HEK293T (cell line): ENCODE measurements at regions not wholly inside any gene's neighbourhood (a gene's known extent, or its start where the extent isn't known, plus 50 kb on each side); places are given as distances from the start of the nearest gene placed in this dataset.

Experiments
- CTCF ChIA-PET: fragments of 350-600 bp; formaldehyde crosslinking; extraction: SDS; loops from one replicate; lab custom pipeline; 2021; ENCODE audit warnings: antibody characterized with exemption, inconsistent platforms; lab: Yijun Ruan, JAX
- POLR2A ChIA-PET: fragments of 350-600 bp; formaldehyde crosslinking; extraction: SDS; loops from one replicate; lab custom pipeline; 2020; ENCODE audit warnings: antibody characterized with exemption, inconsistent platforms; lab: Yijun Ruan, JAX
- DNase-seq: peaks from one replicate; pipeline ENCODE4 v3.0.0; 2012; ENCODE audit warnings: mixed read lengths; ENCODE audit errors: extremely low spot score
- ARNT ChIP-seq: fragments of 450-650 bp; IDR thresholded peaks from 2 replicates; pipeline ENCODE4 v1.6.1; 2017; ENCODE audit warnings: mild to moderate bottlenecking
- BHLHE40 ChIP-seq: fragments of 450-650 bp; IDR thresholded peaks from 2 replicates; pipeline ENCODE4 v1.6.1; 2016; ENCODE audit warnings: mild to moderate bottlenecking, moderate library complexity, borderline replicate concordance
- CTBP1 ChIP-seq: fragments of 450-650 bp; IDR thresholded peaks from 2 replicates; pipeline ENCODE4 v1.6.1; 2016; ENCODE audit warnings: borderline replicate concordance
- ELF4 ChIP-seq: fragments of 450-650 bp; IDR thresholded peaks from 2 replicates; pipeline ENCODE4 v1.6.1; 2017; ENCODE audit warnings: antibody characterized with exemption
- FOXA1 ChIP-seq: fragments of 450-650 bp; IDR thresholded peaks from 2 replicates; pipeline ENCODE4 v1.6.1; 2016; ENCODE audit warnings: mild to moderate bottlenecking
- FOXK2 ChIP-seq: fragments of 450-650 bp; IDR thresholded peaks from 2 replicates; pipeline ENCODE4 v1.6.1; 2016; ENCODE audit warnings: mild to moderate bottlenecking
- FOXM1 ChIP-seq: fragments of 450-650 bp; IDR thresholded peaks from 2 replicates; pipeline ENCODE4 v1.6.1; 2017; ENCODE audit warnings: mild to moderate bottlenecking, borderline replicate concordance
- HDGF ChIP-seq: fragments of 450-650 bp; IDR thresholded peaks from 2 replicates; pipeline ENCODE4 v1.6.1; 2017; ENCODE audit warnings: antibody characterized with exemption, borderline replicate concordance
- L3MBTL2 ChIP-seq: fragments of 450-650 bp; conservative IDR thresholded peaks from 2 replicates; pipeline ENCODE4 v1.6.1; 2016; ENCODE audit warnings: mild to moderate bottlenecking
- LEF1 ChIP-seq: fragments of 450-650 bp; IDR thresholded peaks from 2 replicates; pipeline ENCODE4 v1.6.1; 2017; ENCODE audit warnings: mild to moderate bottlenecking, borderline replicate concordance
- NFRKB ChIP-seq: fragments of 450-650 bp; IDR thresholded peaks from 2 replicates; pipeline ENCODE4 v1.6.1; 2016; ENCODE audit warnings: mild to moderate bottlenecking, moderate library complexity
- SP1 ChIP-seq: fragments of 450-650 bp; IDR thresholded peaks from 2 replicates; pipeline ENCODE4 v1.6.1; 2017
- SUZ12 ChIP-seq: fragments of 450-650 bp; IDR thresholded peaks from 2 replicates; pipeline ENCODE4 v1.6.1; 2016; ENCODE audit warnings: mild to moderate bottlenecking
- TARDBP ChIP-seq: fragments of 450-650 bp; IDR thresholded peaks from 2 replicates; pipeline ENCODE4 v1.6.1; 2016
- ZNF384 ChIP-seq: fragments of 450-650 bp; IDR thresholded peaks from 2 replicates; pipeline ENCODE4 v1.6.1; 2016
- TF ChIP-seq, protein P1 (sequence below): fragments of 450-650 bp; IDR thresholded peaks from 2 replicates; pipeline ENCODE4 v1.6.1; 2016

DNA sequence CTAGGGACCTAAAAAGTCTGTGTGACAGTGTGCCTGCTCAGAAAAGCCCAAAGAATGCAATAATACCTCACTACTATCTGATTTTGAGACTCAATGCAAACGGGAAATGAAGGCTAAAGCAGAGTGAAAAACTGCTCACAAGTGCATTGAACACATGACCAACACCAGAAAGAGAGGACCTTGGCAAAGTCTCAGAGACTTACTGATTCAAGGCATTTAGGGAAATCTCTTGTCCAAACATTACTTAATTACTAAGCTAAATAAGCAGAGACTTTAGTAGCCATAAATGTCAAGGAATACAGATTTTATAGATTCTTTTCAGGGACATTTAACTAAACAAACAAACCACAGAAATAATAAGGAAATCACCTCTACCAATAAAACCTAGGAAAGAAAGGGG is 916.0 kb downstream of the FSTL5 start:
- ChIA-PET CTCF (no interaction called here), POLR2A (interaction anchor here (0.6 kb wide), 1 partner anchor 169 kb away, joined by 4 read pairs; no protein-coding TSS in a partner anchor)
- TF ChIP-seq, protein P1, sequence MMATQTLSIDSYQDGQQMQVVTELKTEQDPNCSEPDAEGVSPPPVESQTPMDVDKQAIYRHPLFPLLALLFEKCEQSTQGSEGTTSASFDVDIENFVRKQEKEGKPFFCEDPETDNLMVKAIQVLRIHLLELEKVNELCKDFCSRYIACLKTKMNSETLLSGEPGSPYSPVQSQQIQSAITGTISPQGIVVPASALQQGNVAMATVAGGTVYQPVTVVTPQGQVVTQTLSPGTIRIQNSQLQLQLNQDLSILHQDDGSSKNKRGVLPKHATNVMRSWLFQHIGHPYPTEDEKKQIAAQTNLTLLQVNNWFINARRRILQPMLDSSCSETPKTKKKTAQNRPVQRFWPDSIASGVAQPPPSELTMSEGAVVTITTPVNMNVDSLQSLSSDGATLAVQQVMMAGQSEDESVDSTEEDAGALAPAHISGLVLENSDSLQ: peak; percentile 13; the same call in 1 of the 2 replicates
- TF ChIP-seq SP1 (no peak), FOXA1 (no peak), ELF4 (no peak), ARNT (no peak)
- peak; percentile 9 for DNase-seq

DNA sequence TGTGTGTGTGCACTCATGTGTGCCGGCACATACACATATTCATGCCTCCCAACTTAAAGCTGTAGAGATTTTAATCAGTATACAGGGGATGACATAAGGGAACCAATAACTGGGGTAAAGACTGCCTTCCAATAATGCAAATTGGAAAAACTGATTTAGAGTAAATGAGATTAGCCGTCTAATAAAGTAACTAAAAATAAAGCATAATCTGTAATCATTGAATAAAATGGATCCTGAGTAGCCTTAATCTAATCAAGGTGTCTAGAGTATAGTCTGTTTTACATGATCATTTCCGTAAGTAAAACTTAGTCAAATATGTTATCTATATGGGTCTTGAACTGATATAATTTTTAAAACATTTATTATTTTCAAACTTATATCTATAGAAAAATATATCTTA is 925.8 kb downstream of the FSTL5 start:
- DNase-seq: no peak
- TF ChIP-seq HDGF (no peak), CTBP1 (no peak), FOXK2 (no peak), FOXA1 (no peak), NFRKB (no peak), ARNT (no peak), ZNF384 (no peak), FOXM1 (no peak), LEF1 (no peak), TARDBP (no peak), SUZ12 (no peak), L3MBTL2 (no peak), ELF4 (no peak), BHLHE40 (no peak), SP1 (no peak)
- TF ChIP-seq, protein P1: no peak
- CTCF ChIA-PET: no interaction called here
- POLR2A ChIA-PET: no interaction called here

DNA sequence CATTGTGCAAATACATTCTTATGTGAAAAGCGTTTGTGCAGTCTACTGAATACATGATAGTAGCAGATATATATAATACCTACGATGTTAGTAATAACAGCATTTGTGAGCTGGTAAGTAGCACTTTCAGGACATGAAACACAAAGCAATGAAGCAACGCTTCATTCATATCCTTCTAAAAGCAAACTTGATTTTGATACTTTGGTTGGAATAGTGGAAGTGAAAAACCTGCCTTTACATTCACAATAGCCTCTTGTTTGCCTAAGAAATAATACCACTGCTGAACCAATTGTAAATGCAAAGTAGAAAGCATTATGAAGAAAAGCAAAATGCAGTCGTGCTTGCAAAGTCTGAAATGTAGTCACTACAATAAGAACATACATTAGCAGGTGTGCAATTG is 926.3 kb downstream of the FSTL5 start:
- ChIA-PET POLR2A (no interaction called here), CTCF (no interaction called here)
- TF ChIP-seq CTBP1 (no peak), SUZ12 (no peak), SP1 (no peak), HDGF (no peak), BHLHE40 (no peak), ELF4 (no peak), TARDBP (no peak), FOXA1 (no peak), ARNT (no peak), L3MBTL2 (no peak), LEF1 (no peak), NFRKB (no peak), ZNF384 (no peak), FOXM1 (no peak), FOXK2 (no peak)
- TF ChIP-seq, protein P1: no peak
- no peak for DNase-seq

DNA sequence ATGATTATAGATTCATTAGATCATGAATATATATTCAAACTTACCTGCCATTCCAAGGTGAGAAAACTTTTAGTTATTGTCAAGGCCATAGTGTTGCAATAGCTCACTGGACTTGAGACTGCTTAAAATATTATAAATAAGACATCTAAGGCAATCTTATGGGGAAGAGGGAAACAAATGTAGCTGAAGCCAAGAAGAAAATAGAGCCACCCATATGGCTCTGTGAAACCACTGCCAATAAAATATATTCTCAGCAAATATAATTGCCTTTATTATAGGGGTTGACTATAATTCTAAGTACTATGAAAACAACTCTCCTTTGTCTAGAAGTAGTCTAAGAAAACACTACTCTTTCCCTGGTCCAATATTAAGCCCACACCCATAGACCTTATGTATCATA is 938.5 kb downstream of the FSTL5 start:
- ChIA-PET CTCF (no interaction called here), POLR2A (no interaction called here)
- TF ChIP-seq CTBP1: no peak
- TF ChIP-seq L3MBTL2: no peak
- no peak for TF ChIP-seq FOXK2
- TF ChIP-seq BHLHE40: no peak
- TF ChIP-seq, protein P1: no peak
- no peak for TF ChIP-seq ZNF384
- TF ChIP-seq NFRKB: no peak
- TF ChIP-seq LEF1: no peak
- TF ChIP-seq FOXM1: no peak
- TF ChIP-seq TARDBP: no peak
- TF ChIP-seq SP1: no peak
- no peak for TF ChIP-seq FOXA1
- TF ChIP-seq HDGF: no peak
- no peak for TF ChIP-seq ELF4
- DNase-seq: no peak

DNA sequence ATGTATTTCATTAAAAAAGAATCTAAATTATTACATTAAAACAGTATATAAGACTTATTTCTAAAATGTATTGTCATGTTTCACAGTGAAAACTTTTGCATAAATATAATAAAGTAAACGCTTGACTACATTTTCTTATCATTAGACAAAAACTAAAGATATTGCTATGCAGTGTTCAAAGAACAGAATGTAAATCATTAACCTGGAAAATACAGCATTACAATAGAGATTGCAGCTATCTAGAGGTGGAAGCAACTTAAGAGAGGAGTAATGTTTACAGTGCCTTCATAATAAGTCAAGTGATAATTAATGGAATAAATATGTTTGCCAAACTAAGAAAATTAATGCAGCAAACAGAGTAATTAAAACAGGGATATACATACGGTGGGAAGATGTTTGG is 940.9 kb downstream of the FSTL5 start:
- CTCF ChIA-PET: no interaction called here
- no peak for DNase-seq
- POLR2A ChIA-PET: no interaction called here
- TF ChIP-seq ZNF384 (no peak), SP1 (no peak), TARDBP (no peak), HDGF (no peak), ELF4 (no peak), ARNT (no peak), FOXA1 (no peak), FOXK2 (no peak), CTBP1 (no peak), SUZ12 (no peak), BHLHE40 (no peak), LEF1 (no peak), L3MBTL2 (no peak), FOXM1 (no peak), NFRKB (no peak)
- TF ChIP-seq, protein P1: no peak
